ENCODE measurements at regions not wholly inside any gene's neighbourhood (a gene's known extent, or its start where the extent isn't known, plus 50 kb on each side); places are given as distances from the start of the nearest gene placed in this dataset.

DNA sequence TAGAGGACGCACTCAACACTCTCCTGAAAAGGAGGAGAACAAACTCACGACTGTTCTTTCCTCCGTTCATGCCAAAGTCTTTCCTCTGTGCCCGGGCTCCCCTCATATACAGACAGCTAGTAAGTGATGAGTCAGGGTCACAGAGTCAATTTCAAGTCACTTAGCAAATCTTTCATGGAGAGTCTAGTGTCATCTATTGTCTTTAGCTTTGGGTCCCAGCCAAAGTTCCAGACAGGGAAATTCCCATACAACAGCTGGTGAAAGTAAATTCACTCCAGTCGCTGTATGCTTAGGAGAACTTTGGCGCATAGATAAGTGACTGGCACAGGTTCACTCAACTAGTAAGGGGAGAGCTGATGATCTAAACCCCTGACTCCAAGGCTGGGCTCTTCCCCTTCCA lies 226.5 kb downstream of the MID1 start:
- TF ChIP-seq, protein P1, sequence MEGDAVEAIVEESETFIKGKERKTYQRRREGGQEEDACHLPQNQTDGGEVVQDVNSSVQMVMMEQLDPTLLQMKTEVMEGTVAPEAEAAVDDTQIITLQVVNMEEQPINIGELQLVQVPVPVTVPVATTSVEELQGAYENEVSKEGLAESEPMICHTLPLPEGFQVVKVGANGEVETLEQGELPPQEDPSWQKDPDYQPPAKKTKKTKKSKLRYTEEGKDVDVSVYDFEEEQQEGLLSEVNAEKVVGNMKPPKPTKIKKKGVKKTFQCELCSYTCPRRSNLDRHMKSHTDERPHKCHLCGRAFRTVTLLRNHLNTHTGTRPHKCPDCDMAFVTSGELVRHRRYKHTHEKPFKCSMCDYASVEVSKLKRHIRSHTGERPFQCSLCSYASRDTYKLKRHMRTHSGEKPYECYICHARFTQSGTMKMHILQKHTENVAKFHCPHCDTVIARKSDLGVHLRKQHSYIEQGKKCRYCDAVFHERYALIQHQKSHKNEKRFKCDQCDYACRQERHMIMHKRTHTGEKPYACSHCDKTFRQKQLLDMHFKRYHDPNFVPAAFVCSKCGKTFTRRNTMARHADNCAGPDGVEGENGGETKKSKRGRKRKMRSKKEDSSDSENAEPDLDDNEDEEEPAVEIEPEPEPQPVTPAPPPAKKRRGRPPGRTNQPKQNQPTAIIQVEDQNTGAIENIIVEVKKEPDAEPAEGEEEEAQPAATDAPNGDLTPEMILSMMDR (conservative IDR thresholded peaks at IDR 0.05; ENCODE audit: low read depth, low read length): no peak
- TF ChIP-seq EZH2 (IDR thresholded peaks at IDR 0.05; ENCODE audit: borderline replicate concordance, low read depth, low read length, poor library complexity, severe bottlenecking): no peak
